Neural cell (in vitro differentiated cells): ENCODE measurements at regions not wholly inside any gene's neighbourhood (a gene's known extent, or its start where the extent isn't known, plus 50 kb on each side); places are given as distances from the start of the nearest gene placed in this dataset.

Experiments
- H2AFZ ChIP-seq: fragments of 200-600, 300-800 bp; sonication (generic), shearing (Covaris generic); 2 replicates; pipeline ENCODE4 v1.6.0; 2014; ENCODE audit warnings: low read depth, mild to moderate bottlenecking, antibody characterized with exemption, low read length, moderate library complexity
- H3F3A ChIP-seq: fragments of 200-600 bp; shearing (Covaris generic); 2 replicates; pipeline ENCODE4 v1.6.1; 2016; ENCODE audit warnings: mild to moderate bottlenecking, moderate library complexity, mixed read lengths, antibody characterized with exemption, low read length; ENCODE audit not compliant: insufficient read depth, poor library complexity, severe bottlenecking
- H3K27ac ChIP-seq: fragments of 200-600, 300-800 bp; sonication (generic), shearing (Covaris generic); 2 replicates; pipeline ENCODE4 v1.5.1; 2014; ENCODE audit warnings: mild to moderate bottlenecking, low read length, moderate library complexity
- H3K27me3 ChIP-seq: fragments of 300-800, 200-600 bp; sonication (generic), shearing (Covaris generic); 2 replicates; pipeline ENCODE4 v1.6.0; 2014; ENCODE audit warnings: mild to moderate bottlenecking, low read depth, low read length, moderate library complexity; ENCODE audit not compliant: insufficient read depth
- H3K36me3 ChIP-seq: fragments of 300-800, 200-600 bp; sonication (generic), shearing (Covaris generic); 2 replicates; pipeline ENCODE4 v1.5.1; 2014; ENCODE audit warnings: mild to moderate bottlenecking, antibody characterized with exemption, low read length, moderate library complexity; ENCODE audit not compliant: insufficient read depth
- H3K4me2 ChIP-seq: fragments of 300-800, 200-600 bp; sonication (generic), shearing (Covaris generic); 2 replicates; pipeline ENCODE4 v1.6.0; 2014; ENCODE audit warnings: mild to moderate bottlenecking, low read length
- H3K4me3 ChIP-seq: fragments of 300-800, 200-600 bp; sonication (generic), shearing (Covaris generic); 2 replicates; pipeline ENCODE4 v1.5.1; 2014; ENCODE audit warnings: mild to moderate bottlenecking, low read length, moderate library complexity
- H3K79me2 ChIP-seq: fragments of 200-600 bp; shearing (Covaris generic); replicated peaks from 2 replicates; pipeline ENCODE4 v1.6.0; 2014; ENCODE audit warnings: mild to moderate bottlenecking, low read length, moderate library complexity; ENCODE audit not compliant: insufficient read depth
- H3K9ac ChIP-seq: fragments of 300-800, 200-600 bp; sonication (generic), shearing (Covaris generic); 2 replicates; pipeline ENCODE4 v1.6.1; 2016; ENCODE audit warnings: mild to moderate bottlenecking, low read length, mixed read lengths
- H3K9me2 ChIP-seq: fragments of 200-600 bp; shearing (Covaris generic); 2 replicates; pipeline ENCODE4 v1.6.1; 2016; ENCODE audit warnings: mild to moderate bottlenecking, low read length, mixed read lengths; ENCODE audit not compliant: insufficient read depth
- H3K9me3 ChIP-seq: fragments of 200-600, 300-800 bp; sonication (generic), shearing (Covaris generic); 2 replicates; pipeline ENCODE4 v1.6.1; 2016; ENCODE audit warnings: mild to moderate bottlenecking, mixed run types, low read length, moderate library complexity, mixed read lengths
- H4K20me1 ChIP-seq: fragments of 200-600 bp; shearing (Covaris generic); 2 replicates; pipeline ENCODE4 v1.6.1; 2016; ENCODE audit warnings: mild to moderate bottlenecking, mixed run types; ENCODE audit not compliant: insufficient read depth
- CTCF ChIP-seq: fragments of 450-650 bp; IDR thresholded peaks from 2 replicates; pipeline ENCODE4 v1.5.1; 2014; ENCODE audit warnings: antibody characterized with exemption, mild to moderate bottlenecking, moderate library complexity; ENCODE audit not compliant: poor library complexity, severe bottlenecking
- EP300 ChIP-seq: fragments of 450-650 bp; conservative IDR thresholded peaks from 2 replicates; pipeline ENCODE4 v1.6.1; 2014; ENCODE audit warnings: antibody characterized with exemption, mild to moderate bottlenecking, moderate library complexity; ENCODE audit not compliant: poor library complexity, severe bottlenecking
- EZH2 ChIP-seq: fragments of 200-600, 300-800 bp; shearing (Covaris generic), sonication (generic); IDR thresholded peaks from 2 replicates; pipeline ENCODE4 v1.6.1; 2014; ENCODE audit warnings: antibody characterized with exemption, low read length, borderline replicate concordance, mild to moderate bottlenecking; ENCODE audit not compliant: insufficient read depth, poor library complexity, severe bottlenecking
- MXI1 ChIP-seq: fragments of 450-650 bp; conservative IDR thresholded peaks from 2 replicates; pipeline ENCODE4 v1.6.1; 2014; ENCODE audit warnings: antibody characterized with exemption, mild to moderate bottlenecking; ENCODE audit not compliant: poor library complexity, severe bottlenecking
- POLR2AphosphoS5 ChIP-seq: IDR thresholded peaks from 2 replicates; pipeline ENCODE4 v1.6.1; 2012
- RAD21 ChIP-seq: fragments of 450-650 bp; conservative IDR thresholded peaks from 2 replicates; pipeline ENCODE4 v1.6.1; 2014; ENCODE audit warnings: antibody characterized with exemption, mild to moderate bottlenecking, moderate library complexity
- SMC3 ChIP-seq: fragments of 450-650 bp; conservative IDR thresholded peaks from 2 replicates; pipeline ENCODE4 v1.6.1; 2014; ENCODE audit warnings: antibody characterized with exemption, mild to moderate bottlenecking, moderate library complexity; ENCODE audit not compliant: poor library complexity
- TAF1 ChIP-seq: IDR thresholded peaks from 2 replicates; pipeline ENCODE4 v1.6.1; 2012; ENCODE audit warnings: low read depth
- TF ChIP-seq, protein P1 (sequence below): IDR thresholded peaks from 2 replicates; pipeline ENCODE4 v1.6.1; 2012; ENCODE audit warnings: borderline replicate concordance

DNA sequence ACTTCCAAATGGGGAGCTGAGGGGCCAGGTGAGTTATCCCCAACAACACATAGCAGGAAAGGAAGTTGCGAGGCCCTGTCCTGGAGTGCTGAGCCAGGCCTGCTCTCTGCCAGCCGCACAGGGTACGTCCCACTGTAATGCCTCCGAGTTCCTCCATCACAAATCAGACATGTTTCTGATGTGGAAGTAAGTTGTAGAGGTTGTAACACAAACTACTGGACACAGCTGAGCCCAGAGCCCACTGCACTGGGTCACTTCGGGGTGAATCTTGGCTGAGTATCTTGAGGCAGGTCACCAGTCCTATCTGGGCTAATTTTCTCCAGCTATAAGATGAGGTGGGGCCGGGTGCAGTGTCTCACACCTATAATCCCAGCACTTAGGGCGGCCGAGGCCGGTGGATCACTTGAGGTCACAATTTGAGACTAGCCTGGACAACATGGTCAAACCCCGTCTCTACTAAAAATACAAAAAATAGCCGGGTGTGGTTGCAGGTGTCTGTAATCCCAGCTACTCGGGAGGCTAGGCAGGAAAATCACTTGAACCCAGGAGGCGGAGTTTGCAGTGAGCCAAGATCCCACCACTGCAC lies 100.8 kb upstream of the CDH5 start:
- Histone ChIP-seq H3K27me3 (peaks cover 5% of the 10 kb centered on the region), H3K9me2 (no peaks in the 10 kb centered on the region), H3F3A (no peaks in the 10 kb centered on the region), H3K9ac (no peak overlapping the region), H3K79me2 (no peaks in the 10 kb centered on the region), H3K9me3 (no peaks in the 10 kb centered on the region), H3K4me2 (no peak overlapping the region), H4K20me1 (no peaks in the 10 kb centered on the region), H3K27ac (no peak overlapping the region), H3K36me3 (no peaks in the 10 kb centered on the region), H2AFZ (no peak overlapping the region), H3K4me3 (no peak overlapping the region)
- TF ChIP-seq EP300 (no peak), TAF1 (no peak), MXI1 (no peak), CTCF (no peak), EZH2 (no peak), SMC3 (no peak), RAD21 (no peak), POLR2AphosphoS5 (no peak)
- TF ChIP-seq, protein P1, sequence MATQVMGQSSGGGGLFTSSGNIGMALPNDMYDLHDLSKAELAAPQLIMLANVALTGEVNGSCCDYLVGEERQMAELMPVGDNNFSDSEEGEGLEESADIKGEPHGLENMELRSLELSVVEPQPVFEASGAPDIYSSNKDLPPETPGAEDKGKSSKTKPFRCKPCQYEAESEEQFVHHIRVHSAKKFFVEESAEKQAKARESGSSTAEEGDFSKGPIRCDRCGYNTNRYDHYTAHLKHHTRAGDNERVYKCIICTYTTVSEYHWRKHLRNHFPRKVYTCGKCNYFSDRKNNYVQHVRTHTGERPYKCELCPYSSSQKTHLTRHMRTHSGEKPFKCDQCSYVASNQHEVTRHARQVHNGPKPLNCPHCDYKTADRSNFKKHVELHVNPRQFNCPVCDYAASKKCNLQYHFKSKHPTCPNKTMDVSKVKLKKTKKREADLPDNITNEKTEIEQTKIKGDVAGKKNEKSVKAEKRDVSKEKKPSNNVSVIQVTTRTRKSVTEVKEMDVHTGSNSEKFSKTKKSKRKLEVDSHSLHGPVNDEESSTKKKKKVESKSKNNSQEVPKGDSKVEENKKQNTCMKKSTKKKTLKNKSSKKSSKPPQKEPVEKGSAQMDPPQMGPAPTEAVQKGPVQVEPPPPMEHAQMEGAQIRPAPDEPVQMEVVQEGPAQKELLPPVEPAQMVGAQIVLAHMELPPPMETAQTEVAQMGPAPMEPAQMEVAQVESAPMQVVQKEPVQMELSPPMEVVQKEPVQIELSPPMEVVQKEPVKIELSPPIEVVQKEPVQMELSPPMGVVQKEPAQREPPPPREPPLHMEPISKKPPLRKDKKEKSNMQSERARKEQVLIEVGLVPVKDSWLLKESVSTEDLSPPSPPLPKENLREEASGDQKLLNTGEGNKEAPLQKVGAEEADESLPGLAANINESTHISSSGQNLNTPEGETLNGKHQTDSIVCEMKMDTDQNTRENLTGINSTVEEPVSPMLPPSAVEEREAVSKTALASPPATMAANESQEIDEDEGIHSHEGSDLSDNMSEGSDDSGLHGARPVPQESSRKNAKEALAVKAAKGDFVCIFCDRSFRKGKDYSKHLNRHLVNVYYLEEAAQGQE: no peak

DNA sequence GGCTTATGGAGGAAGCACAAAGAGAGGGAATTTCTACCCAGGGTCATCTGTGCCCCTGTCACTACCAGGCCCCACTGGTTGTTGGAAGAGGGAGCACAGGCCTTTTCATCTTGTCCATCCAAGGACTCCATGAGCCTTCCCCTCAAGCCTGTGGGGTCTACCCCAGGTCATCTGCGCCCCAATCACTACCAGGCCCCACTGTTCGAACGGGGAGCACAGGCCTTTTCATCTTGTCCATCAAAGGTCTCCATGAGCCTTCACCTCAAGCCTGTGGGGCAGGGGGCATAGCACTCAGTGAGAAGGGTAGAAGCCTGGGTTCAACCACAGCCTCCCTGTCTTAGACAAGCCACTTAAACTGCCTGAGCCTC lies 101.5 kb upstream of the CDH5 start:
- Histone ChIP-seq H3K79me2 (no peaks in the 10 kb centered on the region), H3K27me3 (peaks cover under 1% of the 10 kb centered on the region), H3K9me3 (no peaks in the 10 kb centered on the region), H3F3A (no peaks in the 10 kb centered on the region), H2AFZ (no peak overlapping the region), H3K4me2 (no peak overlapping the region), H3K27ac (no peak overlapping the region), H3K36me3 (no peaks in the 10 kb centered on the region), H3K9me2 (no peaks in the 10 kb centered on the region), H3K9ac (no peak overlapping the region), H3K4me3 (no peak overlapping the region), H4K20me1 (no peaks in the 10 kb centered on the region)
- TF ChIP-seq CTCF (no peak), RAD21 (no peak), MXI1 (no peak)
